ENCODE measurements at regions not wholly inside any gene's neighbourhood (a gene's known extent, or its start where the extent isn't known, plus 50 kb on each side); places are given as distances from the start of the nearest gene placed in this dataset.

GRCh38 chr13:76620036-76620435 is 266.2 kb downstream of the KCTD12 start:
- Histone ChIP-seq H3K27me3 (ENCODE audit: control insufficient read depth, insufficient read depth, low read length) (no peaks in the 10 kb centered on the region), H3K27ac (no peak overlapping the region), H3K9ac (no peak overlapping the region), H3K36me3 (ENCODE audit: control insufficient read depth, insufficient read depth, low read length) (no peaks in the 10 kb centered on the region), H3K4me2 (ENCODE audit: low read length) (no peak overlapping the region), H3K4me3 (ENCODE audit: low read depth, low read length) (no peak overlapping the region), H2AFZ (no peak overlapping the region), H3K4me1 (peaks cover 4% of the 10 kb centered on the region), H3K79me2 (no peaks in the 10 kb centered on the region), H3K9me3 (ENCODE audit: control insufficient read depth, low read length) (no peaks in the 10 kb centered on the region)
- TF ChIP-seq CTCF (IDR thresholded peaks at IDR 0.05), result no peak

GRCh38 chr13:76619631-76620030 is 266.6 kb downstream of the KCTD12 start:
- Histone ChIP-seq H3K27ac (no peak overlapping the region), H3K4me2 (ENCODE audit: low read length) (no peak overlapping the region), H3K4me3 (ENCODE audit: low read depth, low read length) (no peak overlapping the region), H3K79me2 (no peaks in the 10 kb centered on the region), H3K9me3 (ENCODE audit: control insufficient read depth, low read length) (no peaks in the 10 kb centered on the region), H3K4me1 (peaks cover 4% of the 10 kb centered on the region), H2AFZ (no peak overlapping the region), H3K9ac (no peak overlapping the region), H3K36me3 (ENCODE audit: control insufficient read depth, insufficient read depth, low read length) (no peaks in the 10 kb centered on the region), H3K27me3 (ENCODE audit: control insufficient read depth, insufficient read depth, low read length) (no peaks in the 10 kb centered on the region)
- no peak for TF ChIP-seq CTCF (IDR thresholded peaks at IDR 0.05)

- H3K9me3 ChIP-seq (ENCODE audit: control insufficient read depth, low read length), result no peaks in the 10 kb centered on the region
- no peak overlapping the region for H3K27ac ChIP-seq
- no peak overlapping the region for H3K4me2 ChIP-seq (ENCODE audit: low read length)
- no peak overlapping the region for H3K9ac ChIP-seq
- H3K4me3 ChIP-seq (ENCODE audit: low read depth, low read length), result no peak overlapping the region
- no peaks in the 10 kb centered on the region for H3K4me1 ChIP-seq
- H3K36me3 ChIP-seq (ENCODE audit: control insufficient read depth, insufficient read depth, low read length), result no peaks in the 10 kb centered on the region
- no peaks in the 10 kb centered on the region for H3K27me3 ChIP-seq (ENCODE audit: control insufficient read depth, insufficient read depth, low read length)
- H2AFZ ChIP-seq, result no peak overlapping the region
- H3K79me2 ChIP-seq, result no peaks in the 10 kb centered on the region
- TF ChIP-seq CTCF (IDR thresholded peaks at IDR 0.05), result no peak
Measured at GRCh38 chr13:76610819-76611415, 275.3 kb downstream of the KCTD12 start.

- Histone ChIP-seq H2AFZ (no peak overlapping the region), H3K9me3 (ENCODE audit: control insufficient read depth, low read length) (no peaks in the 10 kb centered on the region)
Measured at GRCh38 chr13:76609643-76610042, 276.6 kb downstream of the KCTD12 start.

More at GRCh38 chr13:76609643-76610042, 276.6 kb downstream of the KCTD12 start:
- no peaks in the 10 kb centered on the region for H3K36me3 ChIP-seq (ENCODE audit: control insufficient read depth, insufficient read depth, low read length)
- TF ChIP-seq CTCF (IDR thresholded peaks at IDR 0.05), result no peak
- no peaks in the 10 kb centered on the region for H3K27me3 ChIP-seq (ENCODE audit: control insufficient read depth, insufficient read depth, low read length)
- H3K4me1 ChIP-seq, result no peaks in the 10 kb centered on the region
- no peak overlapping the region for H3K4me3 ChIP-seq (ENCODE audit: low read depth, low read length)
- no peak overlapping the region for H3K4me2 ChIP-seq (ENCODE audit: low read length)
- H3K27ac ChIP-seq, result no peak overlapping the region
- H3K9ac ChIP-seq, result no peak overlapping the region
- H3K79me2 ChIP-seq, result no peaks in the 10 kb centered on the region

Measured in parathyroid adenoma (tissue), 2 donors.